IMR-90 (cell line): ENCODE measurements at regions not wholly inside any gene's neighbourhood (a gene's known extent, or its start where the extent isn't known, plus 50 kb on each side); places are given as distances from the start of the nearest gene placed in this dataset.

Experiments used
- ATAC-seq: fragments of 200-7000 bp; cut with Tn5 transposase; 2 replicates; pipeline ENCODE4 v1.9.1; 2020; ENCODE audit warnings: low read depth, mild to moderate bottlenecking, moderate library complexity
- BruUV-seq: library from RNA; stranded (reverse); fragments of 400-500 nt; replicated peaks from 2 replicates; lab custom pipeline; 2021; lab: Mats Ljungman, UMichigan
- CTCF ChIA-PET: fragments of 300-600 bp; formaldehyde crosslinking; extraction: SDS; loops from one replicate; lab custom pipeline; 2021; ENCODE audit warnings: antibody characterized with exemption; lab: Yijun Ruan, JAX
- POLR2A ChIA-PET: fragments of 300-600 bp; sonication (Branson Sonifier 250); formaldehyde crosslinking; loops from one replicate; lab custom pipeline; 2022; ENCODE audit warnings: antibody characterized with exemption; ENCODE audit not compliant: unreplicated experiment; lab: Charles Lee
- DNase-seq: peaks from one replicate; pipeline ENCODE4 v3.0.0; 2013
- H2AFZ ChIP-seq: replicated peaks from 2 replicates; pipeline ENCODE3; 2013; ENCODE audit warnings: low read length, mild to moderate bottlenecking; ENCODE audit not compliant: poor library complexity
- H2AK5ac ChIP-seq: 2 replicates; pipeline ENCODE4 v1.6.1; 2013; ENCODE audit warnings: low read depth, low read length, inconsistent platforms
- H2AK9ac ChIP-seq: replicated peaks from 2 replicates; pipeline ENCODE3; 2013; ENCODE audit warnings: mild to moderate bottlenecking, low read depth, low read length, moderate library complexity; ENCODE audit not compliant: poor library complexity
- H2BK120ac ChIP-seq: 2 replicates; pipeline ENCODE4 v1.6.1; 2013; ENCODE audit warnings: low read depth, low read length, inconsistent platforms
- H2BK15ac ChIP-seq: 3 replicates; pipeline ENCODE4 v1.6.1; 2013; ENCODE audit warnings: low read depth, low read length, inconsistent platforms
- H2BK20ac ChIP-seq: 2 replicates; pipeline ENCODE4 v1.6.1; 2013; ENCODE audit warnings: low read depth, mild to moderate bottlenecking, inconsistent platforms, low read length, moderate library complexity
- H2BK5ac ChIP-seq: 2 replicates; pipeline ENCODE4 v1.6.1; 2013; ENCODE audit warnings: mild to moderate bottlenecking, low read depth, low read length, inconsistent platforms; ENCODE audit not compliant: poor library complexity, severe bottlenecking
- H3K14ac ChIP-seq: replicated peaks from 2 replicates; pipeline ENCODE4 v1.6.1; 2013; ENCODE audit warnings: low read depth, low read length, inconsistent platforms
- H3K18ac ChIP-seq: 2 replicates; pipeline ENCODE4 v1.6.1; 2013; ENCODE audit warnings: low read depth, low read length, control low read depth
- H3K23ac ChIP-seq: 2 replicates; pipeline ENCODE4 v1.6.1; 2013; ENCODE audit warnings: low read depth, low read length, inconsistent platforms
- H3K27ac ChIP-seq: 2 replicates; pipeline ENCODE4 v1.5.1; 2013; ENCODE audit warnings: mild to moderate bottlenecking, control low read depth, low read length; ENCODE audit not compliant: insufficient read depth
- H3K27me3 ChIP-seq: 2 replicates; pipeline ENCODE4 v1.6.1; 2013; ENCODE audit warnings: low read length; ENCODE audit not compliant: control insufficient read depth, insufficient read depth
- H3K36me3 ChIP-seq: 2 replicates; pipeline ENCODE4 v1.6.1; 2013; ENCODE audit warnings: low read length, mixed read lengths; ENCODE audit not compliant: control insufficient read depth, insufficient read depth
- H3K4ac ChIP-seq: 2 replicates; pipeline ENCODE4 v1.6.1; 2013; ENCODE audit warnings: low read depth, low read length, inconsistent platforms
- H3K4me1 ChIP-seq: 2 replicates; pipeline ENCODE4 v1.6.1; 2013; ENCODE audit warnings: low read length, mixed read lengths; ENCODE audit not compliant: control insufficient read depth, insufficient read depth
- H3K4me2 ChIP-seq: 2 replicates; pipeline ENCODE4 v1.6.1; 2013; ENCODE audit warnings: low read depth, mild to moderate bottlenecking, control low read depth, low read length, moderate library complexity
- H3K4me3 ChIP-seq: 2 replicates; pipeline ENCODE4 v1.5.1; 2013; ENCODE audit warnings: low read depth, mild to moderate bottlenecking, control low read depth, low read length, moderate library complexity; ENCODE audit not compliant: insufficient read depth
- H3K56ac ChIP-seq: 2 replicates; pipeline ENCODE4 v1.6.1; 2013; ENCODE audit warnings: low read length, inconsistent platforms; ENCODE audit not compliant: insufficient read depth; ENCODE audit errors: extremely low read depth
- H3K79me1 ChIP-seq, 2 experiments: 2 replicates each; pipeline ENCODE4 v1.6.1; 2013; ENCODE audit warnings: low read length in 2 of 2, inconsistent platforms in 1 of 2, low read depth in 1 of 2
- H3K9ac ChIP-seq: 2 replicates; pipeline ENCODE4 v1.6.1; 2013; ENCODE audit warnings: low read depth, low read length, control low read depth
- H3K9me1 ChIP-seq: 2 replicates; pipeline ENCODE4 v1.6.1; 2013; ENCODE audit warnings: low read length, inconsistent platforms; ENCODE audit not compliant: insufficient read depth
- H3K9me3 ChIP-seq: 2 replicates; pipeline ENCODE4 v1.6.1; 2013; ENCODE audit warnings: low read length; ENCODE audit not compliant: control insufficient read depth, insufficient read depth
- H4K20me1 ChIP-seq: 2 replicates; pipeline ENCODE4 v1.6.1; 2013; ENCODE audit warnings: low read length, inconsistent platforms; ENCODE audit not compliant: insufficient read depth
- H4K5ac ChIP-seq: 2 replicates; pipeline ENCODE4 v1.6.1; 2013; ENCODE audit warnings: mild to moderate bottlenecking, low read depth, low read length, control low read depth
- H4K8ac ChIP-seq, 2 experiments: 2 replicates each; pipeline ENCODE4 v1.6.1; 2013; ENCODE audit warnings: low read depth in 2 of 2, low read length in 2 of 2, control low read depth in 1 of 2, inconsistent platforms in 1 of 2
- H4K91ac ChIP-seq: 2 replicates; pipeline ENCODE4 v1.6.1; 2013; ENCODE audit warnings: low read depth, low read length, inconsistent platforms; ENCODE audit not compliant: insufficient read depth
- BHLHE40 ChIP-seq: fragments of 150-350 bp; IDR thresholded peaks from 2 replicates; pipeline ENCODE4 v1.6.1; 2016; ENCODE audit warnings: mild to moderate bottlenecking, low read depth, low read length
- MAZ ChIP-seq: IDR thresholded peaks from 2 replicates; pipeline ENCODE4 v1.6.1; 2012; ENCODE audit warnings: low read depth, mild to moderate bottlenecking, low read length, improper control_type of control experiment, moderate library complexity, borderline replicate concordance
- MXI1 ChIP-seq: IDR thresholded peaks from 2 replicates; pipeline ENCODE4 v1.6.1; 2012; ENCODE audit warnings: low read depth, mild to moderate bottlenecking, low read length, moderate library complexity, borderline replicate concordance
- WGBS, 2 experiments: methylation state at CpG; one replicate each; pipeline versions ENCODE4 v1.1.5 to v1.1.7; 2013; ENCODE audit warnings: missing lambda C conversion rate in 2 of 2; ENCODE audit not compliant: insufficient read length in 1 of 2; ENCODE audit errors: extremely low coverage in 2 of 2; 5-methylcytosine and 5-hydroxymethylcytosine counted together
- dilution Hi-C: fragments of 300-500 bp; cut with HindIII; formaldehyde crosslinking; loops from one replicate; pipeline ENCODE4 v1.14.3; 2018; ENCODE audit warnings: low sequenced_read_pairs; ENCODE audit not compliant: unreplicated experiment
- in situ Hi-C: fragments of 300-500 bp; cut with MboI; formaldehyde crosslinking; loops from 3 replicates; pipeline ENCODE4 v1.14.3; 2019; ENCODE audit warnings: low sequenced_read_pairs, inconsistent platforms, mixed read lengths
- intact Hi-C: fragments of 100-400 bp; cut with micrococcal nuclease; formaldehyde crosslinking; loops from 2 replicates; pipeline ENCODE4 v1.10.0; 2022
- TF ChIP-seq, protein P1 (sequence below): fragments of 150-350 bp; IDR thresholded peaks from 2 replicates; pipeline ENCODE4 v1.6.1; 2017; ENCODE audit warnings: mild to moderate bottlenecking, antibody characterized with exemption, low read length, low read depth

DNA sequence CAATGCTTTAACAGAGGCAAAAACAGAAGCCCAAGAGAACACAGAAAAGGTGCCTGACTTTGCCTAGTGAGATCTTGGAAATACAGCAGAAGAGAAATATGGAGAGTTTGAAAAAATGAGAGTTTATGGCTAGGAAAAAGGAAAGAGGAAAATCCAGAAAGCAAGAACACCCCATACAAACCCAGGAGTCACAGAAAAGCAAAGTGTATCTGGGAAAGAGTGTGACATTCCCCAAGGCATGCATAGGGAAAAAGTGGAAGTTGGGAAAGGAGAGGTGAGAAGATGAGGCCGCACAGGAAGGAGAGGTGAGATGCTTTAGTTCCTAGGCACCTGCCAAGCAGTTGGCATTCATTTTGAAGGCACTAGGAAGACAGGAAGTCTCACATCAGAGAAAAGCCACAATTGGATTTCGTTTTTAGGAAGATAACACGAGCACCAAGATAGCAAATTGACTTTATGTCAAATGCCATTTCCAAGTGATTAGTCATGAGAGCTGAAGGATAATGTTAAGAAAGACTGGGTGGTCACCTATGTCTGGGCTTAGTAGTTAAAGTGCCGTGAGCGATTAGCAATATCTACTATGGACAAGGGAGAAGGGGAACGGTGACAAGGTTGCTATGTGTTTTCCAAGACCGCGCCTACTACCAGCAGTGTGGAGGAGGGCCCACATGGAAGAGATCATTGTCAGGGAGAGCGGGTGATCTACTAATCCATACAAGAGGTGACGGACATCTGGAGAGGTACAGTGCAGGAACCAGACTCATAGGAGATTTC lies 224.1 kb upstream of the PARD3B start:
- H3K4me1 ChIP-seq, result peaks cover 3% of the 10 kb centered on the region
- H3K27me3 ChIP-seq, result no peaks in the 10 kb centered on the region
- ChIA-PET CTCF (no interaction called here), POLR2A (no interaction called here)
- H3K27ac ChIP-seq, result no peak overlapping the region
- no peak overlapping the region for H3K4me2 ChIP-seq
- 88% methylated on average over 4 of the region's 10 CpGs; no CpG with 5 or more reads in 1 of the 2 experiments for WGBS, 2 experiments
- H4K91ac ChIP-seq, result no peak overlapping the region; the same call in 1 of the 2 replicates
- H2BK5ac ChIP-seq, result no peak overlapping the region
- H2BK120ac ChIP-seq, result peak overlapping the region; percentile 52
- no peak overlapping the region for H3K9ac ChIP-seq
- H2AK5ac ChIP-seq, result peak overlapping the region; percentile 54; the same call in 1 of the 2 replicates
- H3K23ac ChIP-seq, result no peak overlapping the region
- no peaks in the 10 kb centered on the region for H3K9me3 ChIP-seq
- 0 out of 2 replicates have a peak overlapping the region, but pooled peaks have one; percentile 32 for H3K14ac ChIP-seq
- in situ Hi-C loops, result loop anchor here (5.0 kb wide), 1 partner anchor 371 kb away; no protein-coding TSS in a partner anchor
- H4K20me1 ChIP-seq, result no peaks in the 10 kb centered on the region
- H3K36me3 ChIP-seq, result no peaks in the 10 kb centered on the region
- DNase-seq (no peak), ATAC-seq (no peak)
- H3K18ac ChIP-seq, result no peak overlapping the region
- intact Hi-C loops, result loop anchor here (10.0 kb wide), 1 partner anchor 304 kb away; no protein-coding TSS in a partner anchor
- H3K79me1 ChIP-seq, result no peaks in the 10 kb centered on the region
- peak overlapping the region in 1 of 2 experiments; percentile 17; a peak in 1 of 4 replicates for H4K8ac ChIP-seq
- peak overlapping the region; percentile 40; the same call in 1 of the 2 replicates for H3K4ac ChIP-seq
- TF ChIP-seq MAZ (no peak), MXI1 (no peak), BHLHE40 (no peak)
- TF ChIP-seq, protein P1, sequence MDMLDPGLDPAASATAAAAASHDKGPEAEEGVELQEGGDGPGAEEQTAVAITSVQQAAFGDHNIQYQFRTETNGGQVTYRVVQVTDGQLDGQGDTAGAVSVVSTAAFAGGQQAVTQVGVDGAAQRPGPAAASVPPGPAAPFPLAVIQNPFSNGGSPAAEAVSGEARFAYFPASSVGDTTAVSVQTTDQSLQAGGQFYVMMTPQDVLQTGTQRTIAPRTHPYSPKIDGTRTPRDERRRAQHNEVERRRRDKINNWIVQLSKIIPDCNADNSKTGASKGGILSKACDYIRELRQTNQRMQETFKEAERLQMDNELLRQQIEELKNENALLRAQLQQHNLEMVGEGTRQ, result no peak
- 0 out of 2 replicates have a peak, but pooled peaks cover 1% of the 10 kb centered on the region for H3K9me1 ChIP-seq
- H2BK20ac ChIP-seq, result peak overlapping the region; percentile 24
- dilution Hi-C loops, result no loop called here
- no peak overlapping the region for H3K4me3 ChIP-seq
- H3K56ac ChIP-seq, result no peak overlapping the region
- no peak overlapping the region for H4K5ac ChIP-seq
- H2AFZ ChIP-seq, result no peak overlapping the region
- no peak overlapping the region for H2BK15ac ChIP-seq
- peak overlapping the region; percentile 9 for H2AK9ac ChIP-seq
- no TSS peak for BruUV-seq
